Natural killer cell (primary cell): ENCODE measurements at regions not wholly inside any gene's neighbourhood (a gene's known extent, or its start where the extent isn't known, plus 50 kb on each side); places are given as distances from the start of the nearest gene placed in this dataset.

Source experiments
- ATAC-seq, 3 donors: fragments of 150-1000 bp in 2 of 3; fragments of 200-7000 bp in 1 of 3; cut with Tn5 transposase; 1 replicate in 1 of 3; 2 replicates in 2 of 3; pipeline ENCODE4 v1.10.0; 2021; ENCODE audit warnings: mild to moderate bottlenecking in 2 of 3, moderate library complexity in 2 of 3
- DNase-seq, 2 donors: peaks; one replicate each; pipeline versions ENCODE4 v3.0.0 to v3.0.0-alpha.2; 2013 to 2021; ENCODE audit warnings: mixed read lengths in 1 of 2
- H3K27ac ChIP-seq: one replicate; pipeline ENCODE4 v1.5.1; 2013; ENCODE audit warnings: mild to moderate bottlenecking, low read length
- H3K27me3 ChIP-seq: one replicate; pipeline ENCODE4 v1.6.1; 2013; ENCODE audit warnings: low read length; ENCODE audit not compliant: control insufficient read depth, insufficient read depth
- H3K36me3 ChIP-seq: one replicate; pipeline ENCODE4 v1.6.1; 2013; ENCODE audit warnings: low read length; ENCODE audit not compliant: control insufficient read depth, insufficient read depth
- H3K4me1 ChIP-seq: one replicate; pipeline ENCODE4 v1.6.1; 2013; ENCODE audit warnings: low read length; ENCODE audit not compliant: control insufficient read depth, insufficient read depth
- H3K4me3 ChIP-seq: one replicate; pipeline ENCODE4 v1.5.1; 2013; ENCODE audit warnings: low read length
- H3K9me3 ChIP-seq: one replicate; pipeline ENCODE4 v1.6.1; 2013; ENCODE audit warnings: low read length; ENCODE audit not compliant: control insufficient read depth, insufficient read depth
- H3K27ac Mint-ChIP-seq, 2 donors: one replicate each; pipeline ENCODE4 v1.8.0; 2022; ENCODE audit warnings: mild to moderate bottlenecking in 2 of 2, mixed read lengths in 2 of 2, moderate library complexity in 1 of 2
- H3K27me3 Mint-ChIP-seq, 2 donors: one replicate each; pipeline ENCODE4 v1.8.0; 2022; ENCODE audit warnings: low read depth in 2 of 2, mixed read lengths in 2 of 2
- H3K36me3 Mint-ChIP-seq: one replicate; pipeline ENCODE4 v1.8.0; 2022; ENCODE audit warnings: mixed read lengths
- H3K4me1 Mint-ChIP-seq, 2 donors: one replicate each; pipeline ENCODE4 v1.8.0; 2022; ENCODE audit warnings: mixed read lengths in 2 of 2
- H3K4me3 Mint-ChIP-seq: one replicate; pipeline ENCODE4 v1.8.0; 2022; ENCODE audit warnings: mild to moderate bottlenecking, moderate library complexity, mixed read lengths
- H3K9me3 Mint-ChIP-seq, 2 donors: one replicate each; pipeline ENCODE4 v1.8.0; 2022; ENCODE audit warnings: mixed read lengths in 2 of 2
- CTCF ChIP-seq: fragments of 200-600 bp; IDR thresholded peaks from one replicate; pipeline ENCODE4 v1.8.0; 2022; ENCODE audit warnings: antibody characterized with exemption
- WGBS: methylation state at CpG from one replicate; pipeline ENCODE4 v1.1.7; 2013; ENCODE audit warnings: missing lambda C conversion rate; ENCODE audit not compliant: insufficient coverage; 5-methylcytosine and 5-hydroxymethylcytosine counted together
- intact Hi-C: fragments of 100-400 bp; cut with micrococcal nuclease; formaldehyde crosslinking; loops from one replicate; pipeline ENCODE4 v1.14.2; 2022

- no peak for DNase-seq
- H3K4me1 ChIP-seq, result no peaks in the 10 kb centered on the region
- Mint-ChIP-seq H3K27me3 (no peaks in the 10 kb centered on the region), H3K36me3 (no peaks in the 10 kb centered on the region), H3K4me1 (peaks cover 0 to 4% of the 10 kb centered on the region in 2 donors), H3K9me3 (peaks cover 6 to 8% of the 10 kb centered on the region in 2 donors), H3K4me3 (no peak overlapping the region), H3K27ac (no peak overlapping the region)
- TF ChIP-seq CTCF, result no peak
- no peaks in the 10 kb centered on the region for H3K27me3 ChIP-seq
- 82% methylated on average over 4 of the region's 5 CpGs for WGBS
- no peak for ATAC-seq
- H3K4me3 ChIP-seq, result no peak overlapping the region
- H3K36me3 ChIP-seq, result no peaks in the 10 kb centered on the region
- no peaks in the 10 kb centered on the region for H3K9me3 ChIP-seq
- no peak overlapping the region for H3K27ac ChIP-seq
- intact Hi-C loops, result no loop called here
Observed at GRCh38 chr10:53325066-53325465, 552.5 kb upstream of the MBL2 start.

GRCh38 chr10:53315709-53316108 lies 543.1 kb upstream of the MBL2 start:
- ATAC-seq (no peak), DNase-seq (no peak)
- H3K4me3 Mint-ChIP-seq, result no peak overlapping the region
- TF ChIP-seq CTCF, result no peak
- H3K4me1 ChIP-seq, result no peaks in the 10 kb centered on the region
- H3K9me3 ChIP-seq, result no peaks in the 10 kb centered on the region
- no peaks in the 10 kb centered on the region for H3K36me3 ChIP-seq
- no peaks in the 10 kb centered on the region for H3K27me3 ChIP-seq
- H3K27ac ChIP-seq, result no peak overlapping the region
- no peaks in the 10 kb centered on the region for H3K36me3 Mint-ChIP-seq
- H3K4me3 ChIP-seq, result no peak overlapping the region
- H3K27me3 Mint-ChIP-seq, result no peaks in the 10 kb centered on the region
- no peaks in the 10 kb centered on the region for H3K4me1 Mint-ChIP-seq
- no peak overlapping the region for H3K27ac Mint-ChIP-seq
- intact Hi-C loops, result no loop called here
- H3K9me3 Mint-ChIP-seq, result peaks cover 0 to 8% of the 10 kb centered on the region in 2 donors

GRCh38 chr10:53314876-53315275 lies 542.3 kb upstream of the MBL2 start:
- no peaks in the 10 kb centered on the region for H3K27me3 Mint-ChIP-seq
- H3K27ac ChIP-seq, result no peak overlapping the region
- WGBS, result 50% methylated on average over 1 of the region's 1 CpG
- H3K9me3 Mint-ChIP-seq, result peaks cover 0 to 8% of the 10 kb centered on the region in 2 donors
- intact Hi-C loops, result no loop called here
- no peaks in the 10 kb centered on the region for H3K36me3 ChIP-seq
- no peaks in the 10 kb centered on the region for H3K36me3 Mint-ChIP-seq
- TF ChIP-seq CTCF, result no peak
- H3K27ac Mint-ChIP-seq, result no peak overlapping the region
- DNase-seq (no peak), ATAC-seq (no peak)
- H3K4me1 Mint-ChIP-seq, result no peaks in the 10 kb centered on the region
- H3K27me3 ChIP-seq, result no peaks in the 10 kb centered on the region
- H3K4me3 Mint-ChIP-seq, result no peak overlapping the region
- H3K4me3 ChIP-seq, result no peak overlapping the region
- H3K4me1 ChIP-seq, result no peaks in the 10 kb centered on the region
- H3K9me3 ChIP-seq, result no peaks in the 10 kb centered on the region

GRCh38 chr10:53298443-53298842 lies 525.9 kb upstream of the MBL2 start:
- 81% methylated on average over 3 of the region's 3 CpGs for WGBS
- Histone ChIP-seq H3K4me3 (no peak overlapping the region), H3K27ac (no peak overlapping the region), H3K4me1 (no peaks in the 10 kb centered on the region), H3K9me3 (no peaks in the 10 kb centered on the region), H3K27me3 (no peaks in the 10 kb centered on the region), H3K36me3 (no peaks in the 10 kb centered on the region)
- DNase-seq (no peak), ATAC-seq (no peak)
- intact Hi-C loops, result no loop called here
- Mint-ChIP-seq H3K36me3 (no peaks in the 10 kb centered on the region), H3K27ac (no peak overlapping the region), H3K4me1 (no peaks in the 10 kb centered on the region), H3K4me3 (no peak overlapping the region), H3K27me3 (no peaks in the 10 kb centered on the region), H3K9me3 (peaks cover 4 to 8% of the 10 kb centered on the region in 2 donors)
- no peak for TF ChIP-seq CTCF
